ENCODE measurements at regions not wholly inside any gene's neighbourhood (a gene's known extent, or its start where the extent isn't known, plus 50 kb on each side); places are given as distances from the start of the nearest gene placed in this dataset.
A peak's percentile ranks its signal among the peaks of the same experiment; 100 is the strongest.

DNA sequence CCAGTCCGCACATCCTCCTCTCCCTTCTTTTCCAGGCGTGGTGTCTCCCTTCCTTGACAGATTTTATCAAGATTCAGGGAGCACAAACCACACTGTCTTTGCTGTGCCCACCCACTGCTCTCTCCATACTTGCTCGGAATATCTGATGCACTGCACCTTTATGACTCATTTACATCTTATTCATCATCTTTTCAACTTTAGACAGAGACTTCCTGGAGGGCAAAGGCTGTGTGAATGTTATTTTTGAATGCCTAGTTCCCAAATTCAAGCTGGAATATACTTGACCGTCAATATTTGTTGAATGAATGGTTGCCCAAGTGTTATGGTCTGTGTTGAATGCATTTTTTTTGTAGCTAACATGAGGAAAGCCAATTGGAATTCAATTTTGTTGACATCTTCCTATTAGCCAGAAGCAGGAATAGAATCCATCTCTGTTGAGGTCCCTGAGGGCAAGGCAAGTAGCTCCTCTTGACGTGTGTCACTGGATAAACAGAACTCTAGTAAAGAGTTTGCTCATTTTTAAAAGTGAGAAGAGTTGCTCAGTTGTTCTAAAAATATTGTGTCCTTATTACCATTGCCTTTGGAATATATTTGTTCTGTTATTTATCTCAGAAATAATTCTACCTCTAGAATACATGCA lies 95.0 kb downstream of the KLF6 start:
- peak overlapping the region; percentile 86 for H3K27ac Mint-ChIP-seq
- CTCF ChIA-PET, result interaction anchor here (0.6 to 0.9 kb wide), 2 partner anchors 10 to 497 kb away, joined by 3 to 4 read pairs; no protein-coding TSS in a partner anchor
- ATAC-seq, result peak; percentile 89
- POLR2A ChIA-PET, result no interaction called here
- peaks cover 24% of the 10 kb centered on the region for H3K4me1 Mint-ChIP-seq
- H3K36me3 Mint-ChIP-seq (ENCODE audit: low read depth), result no peaks in the 10 kb centered on the region
- intact Hi-C loops (cut with DNase I, micrococcal nuclease), result loop anchor here in 1 of 2 experiments (5.0 kb wide), 1 partner anchor 67 kb away; no protein-coding TSS in a partner anchor
- no peaks in the 10 kb centered on the region for H3K27me3 Mint-ChIP-seq
- DNase-seq, result peak; percentile 46
- H3K4me3 Mint-ChIP-seq, result no peak overlapping the region
- H3K9me3 Mint-ChIP-seq (ENCODE audit: low read depth), result no peaks in the 10 kb centered on the region

- intact Hi-C loops (cut with DNase I, micrococcal nuclease), result loop anchor here in 1 of 2 experiments (5.0 kb wide), 1 partner anchor 70 kb away; no protein-coding TSS in a partner anchor
- Mint-ChIP-seq H3K4me1 (peaks cover 38% of the 10 kb centered on the region), H3K27ac (no peak overlapping the region), H3K4me3 (no peak overlapping the region), H3K27me3 (no peaks in the 10 kb centered on the region), H3K9me3 (ENCODE audit: low read depth) (no peaks in the 10 kb centered on the region), H3K36me3 (ENCODE audit: low read depth) (no peaks in the 10 kb centered on the region)
- ChIA-PET CTCF (no interaction called here), POLR2A (no interaction called here)
- ATAC-seq, result no peak
- no peak for DNase-seq
These were observed 97.4 kb downstream of the KLF6 start for GRCh38 chr10:3687510-3688081.

DNA sequence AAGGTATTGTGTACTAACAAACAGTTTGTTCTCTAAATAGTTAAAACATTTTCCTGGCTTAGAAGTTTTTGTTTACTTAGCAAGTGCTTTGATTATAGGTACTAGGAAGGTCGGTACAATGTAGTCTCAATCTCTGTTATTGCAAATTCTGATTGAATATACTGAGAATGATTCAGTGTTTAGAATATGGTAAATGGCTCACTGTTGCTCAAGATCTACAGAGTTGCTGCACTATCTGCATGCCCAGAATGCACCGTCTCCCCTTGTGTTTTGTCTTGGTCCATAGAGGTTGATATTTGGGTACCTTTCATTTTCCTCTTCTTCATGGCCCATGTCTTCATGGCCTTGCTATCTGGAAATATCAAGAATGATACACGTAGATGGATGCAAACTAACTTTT lies 99.6 kb downstream of the KLF6 start:
- H3K27me3 Mint-ChIP-seq, result no peaks in the 10 kb centered on the region

GRCh38 chr10:3684891-3685290 lies 100.1 kb downstream of the KLF6 start:
- DNase-seq (no peak), ATAC-seq (peak; percentile 70)
- ChIA-PET POLR2A (no interaction called here), CTCF (interaction anchor here (0.6 kb wide), 1 partner anchor 945 kb away, joined by 4 read pairs; no protein-coding TSS in a partner anchor)
- Mint-ChIP-seq H3K27ac (no peak overlapping the region), H3K4me1 (peaks cover 29% of the 10 kb centered on the region), H3K36me3 (ENCODE audit: low read depth) (no peaks in the 10 kb centered on the region), H3K4me3 (no peak overlapping the region), H3K27me3 (no peaks in the 10 kb centered on the region), H3K9me3 (ENCODE audit: low read depth) (no peaks in the 10 kb centered on the region)
- intact Hi-C loops (cut with DNase I, micrococcal nuclease), result loop anchor here in 1 of 2 experiments (5.0 kb wide), 1 partner anchor 72 kb away; no protein-coding TSS in a partner anchor

More for the DNA sequence above, 99.6 kb downstream of the KLF6 start:
- no peak for ATAC-seq
- ChIA-PET POLR2A (no interaction called here), CTCF (no interaction called here)
- no peak for DNase-seq
- intact Hi-C loops (cut with DNase I, micrococcal nuclease), result loop anchor here in 1 of 2 experiments (5.0 kb wide), 1 partner anchor 72 kb away; no protein-coding TSS in a partner anchor
- Mint-ChIP-seq H3K27ac (no peak overlapping the region), H3K4me3 (no peak overlapping the region), H3K9me3 (ENCODE audit: low read depth) (no peaks in the 10 kb centered on the region), H3K4me1 (peaks cover 34% of the 10 kb centered on the region), H3K36me3 (ENCODE audit: low read depth) (no peaks in the 10 kb centered on the region)

DNA sequence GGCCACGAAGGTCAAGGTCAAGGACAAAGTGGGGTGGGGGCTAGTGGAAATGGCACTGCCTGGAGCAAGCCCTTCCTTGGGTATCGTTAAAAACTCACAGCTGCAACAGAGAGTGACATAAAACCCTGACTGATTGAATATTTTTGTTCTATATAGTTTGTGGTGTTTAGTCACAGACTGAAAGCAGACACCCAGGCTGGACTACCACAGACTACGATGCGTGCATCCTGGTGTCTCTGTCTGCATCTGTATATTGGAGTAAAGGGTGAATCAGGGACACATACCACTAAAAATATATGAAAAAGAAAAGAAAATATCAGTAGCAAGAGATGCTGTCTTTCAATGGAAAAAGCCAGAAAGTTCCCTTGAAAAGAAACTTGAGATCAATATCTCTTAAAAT lies 101.4 kb downstream of the KLF6 start:
- CTCF ChIA-PET, result no interaction called here
- Mint-ChIP-seq H3K9me3 (ENCODE audit: low read depth) (no peaks in the 10 kb centered on the region), H3K4me3 (no peak overlapping the region), H3K27me3 (no peaks in the 10 kb centered on the region), H3K27ac (no peak overlapping the region), H3K4me1 (peaks cover 19% of the 10 kb centered on the region), H3K36me3 (ENCODE audit: low read depth) (no peaks in the 10 kb centered on the region)
- peak; percentile 57 for ATAC-seq
- intact Hi-C loops (cut with DNase I, micrococcal nuclease), result no loop called here
- POLR2A ChIA-PET, result no interaction called here
- DNase-seq, result no peak

DNA sequence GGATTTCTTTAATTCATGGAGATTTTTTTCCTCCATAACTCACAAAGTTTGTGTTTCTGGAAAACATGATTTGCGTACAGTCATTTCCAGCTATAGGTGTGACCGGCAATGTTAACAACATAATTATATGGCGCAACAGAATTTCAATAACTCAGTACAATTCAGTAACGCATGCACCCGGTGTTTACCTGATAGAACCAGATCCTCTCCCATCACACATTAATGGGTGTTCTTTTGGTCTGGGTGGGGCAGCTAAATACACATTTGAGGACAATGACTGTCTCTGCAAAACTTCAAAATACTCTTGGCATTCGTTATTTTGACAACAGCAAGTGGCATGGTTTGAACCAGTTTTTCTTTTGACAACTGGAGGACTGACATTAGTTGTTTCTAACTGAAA lies 102.3 kb downstream of the KLF6 start:
- Mint-ChIP-seq H3K4me3 (no peak overlapping the region), H3K27ac (no peak overlapping the region), H3K9me3 (ENCODE audit: low read depth) (no peaks in the 10 kb centered on the region), H3K27me3 (no peaks in the 10 kb centered on the region), H3K4me1 (peaks cover 19% of the 10 kb centered on the region), H3K36me3 (ENCODE audit: low read depth) (no peaks in the 10 kb centered on the region)
- ChIA-PET POLR2A (no interaction called here), CTCF (no interaction called here)
- ATAC-seq, result no peak
- DNase-seq, result no peak
- intact Hi-C loops (cut with DNase I, micrococcal nuclease), result no loop called here

DNA sequence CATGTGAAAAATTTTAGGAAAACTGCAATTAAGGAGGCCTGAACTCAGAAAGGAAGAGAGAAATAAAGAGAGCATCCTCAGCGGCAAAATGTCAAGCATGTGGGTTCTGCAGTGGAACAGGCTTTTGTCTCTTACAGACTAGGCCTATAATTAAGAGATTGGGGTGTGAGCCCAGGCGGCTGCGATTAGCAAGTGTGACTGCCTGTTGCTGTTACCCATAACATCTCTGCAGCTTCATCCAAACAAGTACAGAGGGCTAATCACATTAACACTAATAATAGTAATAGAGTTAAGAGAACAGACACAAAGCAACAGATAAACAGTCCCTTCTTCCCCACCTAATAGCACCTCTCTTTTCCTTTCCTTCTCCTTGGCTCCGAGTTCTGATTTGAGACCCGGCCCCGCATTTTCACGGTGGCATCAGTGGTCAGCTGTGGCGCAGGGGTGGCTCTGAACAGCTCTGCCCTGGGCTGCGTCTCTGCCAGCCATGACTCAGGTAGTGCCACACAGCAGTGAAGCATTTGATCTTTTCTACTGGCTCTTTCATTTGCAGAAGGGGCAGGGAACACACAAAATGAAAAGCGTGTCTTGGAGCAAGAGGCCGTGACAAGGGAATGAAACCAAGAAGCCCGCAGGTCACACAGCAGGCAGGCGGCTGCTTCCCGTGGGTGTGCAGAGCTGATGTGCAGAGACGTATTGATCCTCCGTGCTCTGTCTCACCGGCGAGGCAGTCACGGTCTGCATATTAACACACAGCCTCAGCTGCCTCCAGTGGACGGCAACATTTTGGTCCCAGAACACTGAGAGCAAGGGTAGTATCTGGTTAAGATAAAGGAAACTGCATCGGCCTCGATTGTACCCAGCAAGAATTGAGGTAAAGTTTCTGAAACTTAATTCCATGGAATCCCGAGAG lies 103.1 kb downstream of the KLF6 start:
- intact Hi-C loops (cut with DNase I, micrococcal nuclease), result no loop called here
- Mint-ChIP-seq H3K27me3 (no peaks in the 10 kb centered on the region), H3K27ac (no peak overlapping the region), H3K36me3 (ENCODE audit: low read depth) (no peaks in the 10 kb centered on the region), H3K4me3 (no peak overlapping the region), H3K9me3 (ENCODE audit: low read depth) (no peaks in the 10 kb centered on the region), H3K4me1 (peaks cover 19% of the 10 kb centered on the region)
- DNase-seq (no peak), ATAC-seq (no peak)
- CTCF ChIA-PET, result interaction anchor here (0.5 kb wide), 1 partner anchor 252 kb away, joined by 3 read pairs; no protein-coding TSS in a partner anchor
- POLR2A ChIA-PET, result no interaction called here

GRCh38 chr10:3679950-3680629 lies 104.9 kb downstream of the KLF6 start:
- intact Hi-C loops (cut with DNase I, micrococcal nuclease), result no loop called here
- CTCF ChIA-PET, result interaction anchor here (1.0 kb wide), 1 partner anchor 10 kb away, joined by 4 read pairs; no protein-coding TSS in a partner anchor
- H3K4me1 Mint-ChIP-seq, result peaks cover 15% of the 10 kb centered on the region
- ATAC-seq (no peak), DNase-seq (no peak)
- no peak overlapping the region for H3K4me3 Mint-ChIP-seq
- POLR2A ChIA-PET, result no interaction called here
- H3K27me3 Mint-ChIP-seq, result no peaks in the 10 kb centered on the region
- no peaks in the 10 kb centered on the region for H3K9me3 Mint-ChIP-seq (ENCODE audit: low read depth)
- H3K27ac Mint-ChIP-seq, result no peak overlapping the region
- H3K36me3 Mint-ChIP-seq (ENCODE audit: low read depth), result no peaks in the 10 kb centered on the region

GRCh38 chr10:3678629-3679227 lies 106.3 kb downstream of the KLF6 start:
- POLR2A ChIA-PET, result no interaction called here
- no peaks in the 10 kb centered on the region for H3K27me3 Mint-ChIP-seq
- no peak overlapping the region for H3K4me3 Mint-ChIP-seq
- ATAC-seq (no peak), DNase-seq (no peak)
- intact Hi-C loops (cut with DNase I, micrococcal nuclease), result no loop called here
- CTCF ChIA-PET, result no interaction called here
- H3K9me3 Mint-ChIP-seq (ENCODE audit: low read depth), result no peaks in the 10 kb centered on the region
- peaks cover 5% of the 10 kb centered on the region for H3K4me1 Mint-ChIP-seq
- H3K27ac Mint-ChIP-seq, result no peak overlapping the region
- H3K36me3 Mint-ChIP-seq (ENCODE audit: low read depth), result no peaks in the 10 kb centered on the region

GRCh38 chr10:3676564-3676963 lies 108.4 kb downstream of the KLF6 start:
- Mint-ChIP-seq H3K9me3 (ENCODE audit: low read depth) (no peaks in the 10 kb centered on the region), H3K4me1 (no peaks in the 10 kb centered on the region), H3K36me3 (ENCODE audit: low read depth) (no peaks in the 10 kb centered on the region), H3K27ac (no peak overlapping the region), H3K4me3 (no peak overlapping the region), H3K27me3 (no peaks in the 10 kb centered on the region)
- POLR2A ChIA-PET, result no interaction called here
- no peak for DNase-seq
- CTCF ChIA-PET, result no interaction called here
- intact Hi-C loops (cut with DNase I, micrococcal nuclease), result no loop called here
- no peak for ATAC-seq

GRCh38 chr10:3672220-3672619 lies 112.8 kb downstream of the KLF6 start:
- ChIA-PET CTCF (interaction anchor here (0.6 kb wide), 1 partner anchor 43 kb away, joined by 3 read pairs; no protein-coding TSS in a partner anchor), POLR2A (no interaction called here)
- no peaks in the 10 kb centered on the region for H3K36me3 Mint-ChIP-seq (ENCODE audit: low read depth)
- no peak overlapping the region for H3K4me3 Mint-ChIP-seq
- intact Hi-C loops (cut with DNase I, micrococcal nuclease), result no loop called here
- H3K27me3 Mint-ChIP-seq, result no peaks in the 10 kb centered on the region
- no peak for DNase-seq
- ATAC-seq, result no peak
- H3K9me3 Mint-ChIP-seq (ENCODE audit: low read depth), result no peaks in the 10 kb centered on the region
- no peak overlapping the region for H3K27ac Mint-ChIP-seq
- peaks cover 30% of the 10 kb centered on the region for H3K4me1 Mint-ChIP-seq

Measured in activated CD4-positive, alpha-beta T cell treated with anti-CD3 and anti-CD28 coated beads for 36 hours (primary cell).